RPMI8226 (cell line): ENCODE measurements at regions not wholly inside any gene's neighbourhood (a gene's known extent, or its start where the extent isn't known, plus 50 kb on each side); places are given as distances from the start of the nearest gene placed in this dataset.
"Not testable (repeated sequence)": the region's sequence is repeated elsewhere in the genome, so short reads cannot be mapped to it uniquely, and the experiment has no call there.

Experiments
- DNase-seq: peaks from one replicate; pipeline ENCODE4 v3.0.0-alpha.2; 2015

- DNase-seq: no peak
Measured at GRCh38 chr3:152583963-152584362, 251.0 kb upstream of the P2RY1 start.

GRCh38 chr3:152586974-152587373 is 248.0 kb upstream of the P2RY1 start:
- no peak for DNase-seq

- DNase-seq: no peak
Measured at GRCh38 chr3:152587861-152588260, 247.1 kb upstream of the P2RY1 start.

GRCh38 chr3:152589644-152590043 is 245.3 kb upstream of the P2RY1 start:
- DNase-seq: no peak

GRCh38 chr3:152591515-152591914 is 243.4 kb upstream of the P2RY1 start:
- DNase-seq: no peak

GRCh38 chr3:152593242-152593641 is 241.7 kb upstream of the P2RY1 start:
- DNase-seq: no peak

- peak; percentile 33 for DNase-seq
Measured at GRCh38 chr3:152595975-152596821, 238.7 kb upstream of the P2RY1 start.

- DNase-seq: not testable (repeated sequence)
Measured at GRCh38 chr3:152596832-152597231, 238.1 kb upstream of the P2RY1 start.

- no peak for DNase-seq
Measured at GRCh38 chr3:152606146-152606545, 228.8 kb upstream of the P2RY1 start.

GRCh38 chr3:152607179-152607578 is 227.8 kb upstream of the P2RY1 start:
- no peak for DNase-seq

GRCh38 chr3:152608696-152609594 is 226.0 kb upstream of the P2RY1 start:
- DNase-seq: no peak

- no peak for DNase-seq
Measured at GRCh38 chr3:152609891-152610290, 225.0 kb upstream of the P2RY1 start.

GRCh38 chr3:152610622-152611021 is 224.3 kb upstream of the P2RY1 start:
- no peak for DNase-seq

- no peak for DNase-seq
Measured at GRCh38 chr3:152611905-152612304, 223.0 kb upstream of the P2RY1 start.

- DNase-seq: no peak
Measured at GRCh38 chr3:152613851-152614250, 221.1 kb upstream of the P2RY1 start.

GRCh38 chr3:152615681-152616080 is 219.2 kb upstream of the P2RY1 start:
- peak; percentile 26 for DNase-seq

GRCh38 chr3:152617609-152618008 is 217.3 kb upstream of the P2RY1 start:
- no peak for DNase-seq

- no peak for DNase-seq
Measured at GRCh38 chr3:152618529-152618928, 216.4 kb upstream of the P2RY1 start.

GRCh38 chr3:152619691-152620090 is 215.2 kb upstream of the P2RY1 start:
- no peak for DNase-seq

- DNase-seq: no peak
Measured at GRCh38 chr3:152620395-152620794, 214.5 kb upstream of the P2RY1 start.

GRCh38 chr3:152621006-152621868 is 213.7 kb upstream of the P2RY1 start:
- no peak for DNase-seq

GRCh38 chr3:152621967-152622810 is 212.7 kb upstream of the P2RY1 start:
- DNase-seq: no peak
